Activated naive CD4-positive, alpha-beta T cell treated with anti-CD3 and anti-CD28 coated beads, Interleukin-2, amount 10 ng/mL, durations not matched to agents 7 days and 5 days (primary cell): ENCODE measurements at regions not wholly inside any gene's neighbourhood (a gene's known extent, or its start where the extent isn't known, plus 50 kb on each side); places are given as distances from the start of the nearest gene placed in this dataset.
"Not testable (repeated sequence)": the region's sequence is repeated elsewhere in the genome, so short reads cannot be mapped to it uniquely, and the experiment has no call there.

Experiments
- CTCF ChIA-PET: fragments of 350-600 bp; sonication (Branson Sonifier 250); formaldehyde crosslinking; loops from one replicate; lab custom pipeline; 2021; ENCODE audit warnings: antibody characterized with exemption; lab: Charles Lee
- DNase-seq: peaks from one replicate; pipeline ENCODE4 v3.0.0-alpha.2; 2020
- H3K27ac Mint-ChIP-seq: one replicate; pipeline ENCODE4 v1.8.0; 2021; ENCODE audit warnings: mild to moderate bottlenecking, moderate library complexity, mixed read lengths
- H3K27me3 Mint-ChIP-seq: one replicate; pipeline ENCODE4 v1.8.0; 2021; ENCODE audit warnings: mild to moderate bottlenecking, mixed read lengths
- H3K36me3 Mint-ChIP-seq: one replicate; pipeline ENCODE4 v1.8.0; 2021; ENCODE audit warnings: mixed read lengths
- H3K4me1 Mint-ChIP-seq: one replicate; pipeline ENCODE4 v1.8.0; 2021; ENCODE audit warnings: mixed read lengths
- H3K4me3 Mint-ChIP-seq: one replicate; pipeline ENCODE4 v1.8.0; 2021; ENCODE audit warnings: mild to moderate bottlenecking, moderate library complexity, mixed read lengths
- H3K9me3 Mint-ChIP-seq: one replicate; pipeline ENCODE4 v1.8.0; 2021; ENCODE audit warnings: mixed read lengths

DNA sequence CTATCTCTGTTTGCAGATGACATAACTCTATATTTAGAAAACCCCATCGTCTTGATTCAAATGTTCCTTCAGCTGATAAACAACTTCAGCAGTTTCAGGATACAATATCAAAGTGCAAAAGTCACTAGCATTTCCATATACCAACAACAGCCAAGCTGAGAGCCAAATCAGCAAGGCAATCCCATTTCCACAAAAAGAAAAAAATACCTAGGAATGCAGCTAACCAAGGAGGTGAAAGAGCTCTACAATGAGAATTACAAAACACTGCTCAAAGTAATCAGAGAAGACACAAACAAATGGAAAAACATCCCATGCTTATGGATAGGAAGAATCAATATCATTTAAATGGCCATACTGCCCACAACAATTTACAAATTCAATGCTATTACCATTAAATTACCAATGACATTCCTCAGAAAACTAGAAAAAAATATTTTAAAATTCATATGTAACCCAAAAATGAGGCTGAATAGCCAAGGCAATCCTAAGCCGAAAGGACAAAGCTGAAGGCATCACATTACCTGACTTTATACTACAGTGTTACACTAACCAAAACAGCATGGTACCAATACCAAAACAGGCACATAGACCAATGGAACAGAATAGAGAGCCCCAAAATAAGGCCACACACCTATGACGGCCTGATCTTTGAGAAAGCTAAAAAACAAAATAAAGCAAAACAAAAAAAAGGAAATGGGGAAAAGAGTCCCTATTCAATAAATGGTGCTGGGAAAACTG is 901.7 kb downstream of the LRFN5 start:
- CTCF ChIA-PET = no interaction called here
- DNase-seq = no peak
- H3K9me3 Mint-ChIP-seq = peaks cover 13% of the 10 kb centered on the region

DNA sequence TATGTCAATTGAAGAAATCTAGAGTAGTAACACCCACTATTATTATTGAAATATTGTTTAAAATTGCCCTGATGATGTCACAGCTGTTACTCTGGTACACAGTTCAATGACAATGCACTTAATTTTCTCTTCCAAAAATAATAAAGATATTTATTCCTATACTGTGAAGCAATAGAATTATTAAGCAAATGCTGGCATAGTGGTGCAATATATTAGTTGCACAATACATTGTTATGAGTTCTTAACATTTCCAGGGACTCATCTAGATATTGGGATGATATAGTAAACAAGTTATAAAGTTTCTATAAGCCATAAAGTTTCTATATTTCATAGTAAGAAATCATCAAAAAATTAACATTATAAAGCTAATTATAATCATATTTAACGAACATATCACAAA is 897.8 kb downstream of the LRFN5 start:
- H3K27ac Mint-ChIP-seq = no peak overlapping the region
- no peaks in the 10 kb centered on the region for H3K36me3 Mint-ChIP-seq
- H3K9me3 Mint-ChIP-seq = peaks cover 9% of the 10 kb centered on the region
- H3K27me3 Mint-ChIP-seq = no peaks in the 10 kb centered on the region
- H3K4me3 Mint-ChIP-seq = no peak overlapping the region
- CTCF ChIA-PET = interaction anchor here (0.6 kb wide), 1 partner anchor 599 kb away, joined by 3 read pairs; no protein-coding TSS in a partner anchor
- no peak for DNase-seq
- H3K4me1 Mint-ChIP-seq = no peaks in the 10 kb centered on the region

More for the DNA sequence above, 901.7 kb downstream of the LRFN5 start:
- no peak overlapping the region for H3K4me3 Mint-ChIP-seq
- H3K27me3 Mint-ChIP-seq = no peaks in the 10 kb centered on the region
- H3K27ac Mint-ChIP-seq = no peak overlapping the region
- no peaks in the 10 kb centered on the region for H3K36me3 Mint-ChIP-seq
- no peaks in the 10 kb centered on the region for H3K4me1 Mint-ChIP-seq

DNA sequence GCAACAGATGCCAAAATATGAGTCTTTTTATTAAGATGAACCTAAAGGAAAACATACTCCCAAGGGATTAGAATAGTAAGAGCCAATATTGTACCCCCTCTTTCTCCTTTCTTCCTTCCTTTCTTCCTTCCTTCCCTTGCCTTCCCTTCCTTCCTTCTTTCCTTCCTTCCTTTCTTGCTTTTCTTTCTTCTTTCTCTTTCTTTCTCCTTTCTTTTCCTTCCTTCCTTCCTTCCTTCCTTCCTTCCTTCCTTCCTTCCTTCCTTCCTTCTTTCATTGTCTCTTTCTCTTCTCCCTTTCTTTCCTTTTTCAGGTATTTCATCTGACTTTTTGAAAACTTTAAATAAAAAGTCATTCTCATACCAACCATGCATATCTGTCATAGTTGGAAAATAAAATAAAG is 892.5 kb downstream of the LRFN5 start:
- CTCF ChIA-PET = no interaction called here
- no peaks in the 10 kb centered on the region for H3K36me3 Mint-ChIP-seq
- no peaks in the 10 kb centered on the region for H3K4me1 Mint-ChIP-seq
- DNase-seq = no peak
- no peak overlapping the region for H3K27ac Mint-ChIP-seq
- H3K27me3 Mint-ChIP-seq = no peaks in the 10 kb centered on the region
- no peaks in the 10 kb centered on the region for H3K9me3 Mint-ChIP-seq
- H3K4me3 Mint-ChIP-seq = no peak overlapping the region

DNA sequence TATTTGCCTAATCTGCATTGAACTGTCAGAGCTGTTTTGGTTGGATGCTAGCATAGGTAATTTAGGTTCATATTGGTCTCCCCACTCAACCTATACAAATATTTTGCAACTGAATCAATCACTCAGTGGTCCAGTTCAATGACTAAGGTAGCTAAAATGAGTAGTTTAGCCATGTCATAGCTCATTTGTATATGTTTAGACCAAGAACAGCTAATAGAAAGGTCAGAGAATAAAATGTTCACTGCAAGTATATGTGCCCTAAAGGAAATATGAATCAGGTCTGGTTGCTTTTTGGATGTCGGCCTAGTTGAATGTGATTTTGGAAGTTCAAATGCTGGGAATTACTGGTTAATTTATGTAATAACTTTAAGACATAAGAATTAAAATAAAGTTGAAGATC is 883.9 kb downstream of the LRFN5 start:
- no peaks in the 10 kb centered on the region for H3K9me3 Mint-ChIP-seq
- no peak overlapping the region for H3K4me3 Mint-ChIP-seq
- no peaks in the 10 kb centered on the region for H3K27me3 Mint-ChIP-seq
- H3K27ac Mint-ChIP-seq = no peak overlapping the region
- no peaks in the 10 kb centered on the region for H3K4me1 Mint-ChIP-seq
- no peak for DNase-seq
- H3K36me3 Mint-ChIP-seq = no peaks in the 10 kb centered on the region
- CTCF ChIA-PET = no interaction called here

DNA sequence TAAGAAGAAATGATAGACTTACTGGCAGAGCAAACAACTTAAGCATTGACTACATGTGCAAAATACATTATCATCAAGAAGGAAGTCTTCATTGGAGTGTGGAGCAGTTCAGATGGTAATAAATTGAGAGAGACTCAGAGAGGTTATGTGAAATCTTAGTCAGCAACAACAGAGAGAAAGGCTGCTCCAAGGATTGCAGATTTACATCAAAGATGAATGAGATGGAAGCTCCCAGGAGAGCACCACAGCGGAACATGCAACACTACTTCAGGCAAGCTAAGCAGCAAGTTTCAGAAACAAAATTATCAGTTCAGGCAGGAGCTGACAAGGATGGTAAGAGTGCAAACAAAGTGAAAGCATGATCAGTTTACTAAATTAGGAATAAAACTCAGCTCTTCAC is 882.3 kb downstream of the LRFN5 start:
- DNase-seq = no peak
- Mint-ChIP-seq H3K9me3 (no peaks in the 10 kb centered on the region), H3K27ac (no peak overlapping the region), H3K27me3 (no peaks in the 10 kb centered on the region), H3K4me1 (no peaks in the 10 kb centered on the region), H3K36me3 (no peaks in the 10 kb centered on the region), H3K4me3 (no peak overlapping the region)
- CTCF ChIA-PET = no interaction called here

DNA sequence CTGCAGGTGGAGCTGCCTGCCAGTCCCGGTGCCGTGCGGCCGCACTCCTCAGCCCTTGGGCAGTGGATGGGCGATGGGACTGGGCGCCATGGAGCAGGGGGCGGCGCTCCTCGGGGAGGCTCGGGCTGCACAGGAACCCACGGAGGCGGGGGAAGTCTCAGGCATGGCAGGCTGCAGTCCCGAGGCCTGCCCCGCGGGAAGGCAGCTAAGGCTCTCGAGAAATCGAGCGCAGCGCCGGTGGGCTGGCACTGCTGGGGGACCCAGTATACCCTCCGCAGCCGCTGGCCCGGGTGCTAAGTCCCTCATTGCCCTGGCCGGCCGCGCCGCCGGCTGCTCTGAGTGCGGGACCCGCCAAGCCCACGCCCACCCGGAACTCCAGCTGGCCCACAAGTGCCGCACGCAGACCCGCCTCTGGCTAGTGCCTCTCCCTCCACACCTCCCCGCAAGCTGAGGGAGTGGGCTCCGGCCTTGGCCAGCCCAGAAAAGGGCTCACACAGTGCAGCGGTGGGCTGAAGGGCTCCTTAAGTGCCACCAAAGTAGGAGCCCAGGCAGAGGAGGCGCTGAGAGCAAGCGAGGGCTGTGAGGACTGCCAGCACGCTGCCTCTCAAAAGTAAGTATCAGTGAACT is 875.8 kb downstream of the LRFN5 start:
- CTCF ChIA-PET, H3K27me3 Mint-ChIP-seq, H3K27ac Mint-ChIP-seq, H3K9me3 Mint-ChIP-seq, H3K4me1 Mint-ChIP-seq, H3K36me3 Mint-ChIP-seq, DNase-seq, H3K4me3 Mint-ChIP-seq: not testable (repeated sequence)

DNA sequence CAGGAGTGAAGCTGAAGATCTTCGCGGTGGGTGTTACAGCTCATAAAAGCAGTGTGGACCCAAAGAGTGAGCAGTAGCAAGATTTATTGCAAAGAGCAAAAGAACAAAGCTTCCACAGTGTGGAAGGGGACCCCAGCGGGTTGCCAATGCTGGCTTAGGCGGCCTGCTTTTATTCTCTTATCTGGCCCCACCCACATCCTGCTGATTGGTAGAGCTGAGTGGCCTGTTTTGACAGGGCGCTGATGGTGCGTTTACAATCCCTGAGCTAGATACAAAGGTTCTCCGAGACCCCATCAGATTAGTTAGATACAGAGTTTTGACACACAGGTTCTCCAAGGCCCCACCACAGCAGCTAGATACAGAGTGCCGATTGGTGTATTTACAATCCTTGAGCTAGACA is 875.0 kb downstream of the LRFN5 start:
- CTCF ChIA-PET, H3K27me3 Mint-ChIP-seq, H3K9me3 Mint-ChIP-seq, H3K4me1 Mint-ChIP-seq, H3K4me3 Mint-ChIP-seq, H3K36me3 Mint-ChIP-seq, H3K27ac Mint-ChIP-seq, DNase-seq: not testable (repeated sequence)

DNA sequence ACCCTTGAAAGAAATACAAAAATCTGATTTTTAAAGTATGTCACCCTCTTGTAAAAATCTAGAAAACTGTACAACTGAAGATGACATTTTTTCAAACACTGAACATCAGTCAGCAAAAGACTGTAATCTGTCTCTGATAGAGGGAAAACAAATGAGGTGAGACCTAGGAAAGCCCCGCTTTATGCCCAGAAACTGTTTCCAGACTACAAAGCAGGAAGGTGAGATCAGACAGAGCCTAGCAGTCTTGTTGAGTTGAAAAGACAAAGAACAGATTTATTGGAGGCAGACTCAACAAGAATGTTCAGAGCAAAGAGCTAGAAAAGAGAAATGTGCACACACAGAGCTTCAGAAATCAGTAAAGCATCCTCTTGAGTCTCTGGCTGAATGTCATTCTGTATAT is 873.6 kb downstream of the LRFN5 start:
- Mint-ChIP-seq H3K4me1 (no peaks in the 10 kb centered on the region), H3K27ac (no peak overlapping the region), H3K4me3 (no peak overlapping the region), H3K9me3 (peaks cover 2% of the 10 kb centered on the region), H3K36me3 (no peaks in the 10 kb centered on the region), H3K27me3 (no peaks in the 10 kb centered on the region)
- CTCF ChIA-PET = no interaction called here
- DNase-seq = no peak

DNA sequence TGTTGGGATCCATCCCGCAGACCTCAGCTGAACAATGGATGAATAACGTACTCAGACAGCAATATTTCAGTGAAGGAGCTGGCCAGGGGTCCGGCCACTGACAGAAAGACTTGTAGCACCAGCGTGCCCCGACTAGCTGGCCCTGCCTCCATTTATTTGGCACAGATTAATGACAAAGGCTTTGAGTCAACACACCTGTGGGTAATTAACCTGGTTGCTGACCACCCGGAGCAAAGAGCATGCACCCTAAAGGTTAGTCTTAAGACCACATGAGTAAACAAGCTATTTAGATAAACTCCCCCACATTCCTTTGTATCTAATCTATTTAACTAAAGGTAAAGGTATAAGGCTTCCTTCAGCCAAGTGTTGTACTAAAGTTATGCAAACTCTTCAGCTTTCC is 868.6 kb downstream of the LRFN5 start:
- Mint-ChIP-seq H3K9me3 (peaks cover 2% of the 10 kb centered on the region), H3K36me3 (no peaks in the 10 kb centered on the region), H3K27ac (no peak overlapping the region), H3K4me1 (no peaks in the 10 kb centered on the region), H3K4me3 (no peak overlapping the region), H3K27me3 (no peaks in the 10 kb centered on the region)
- no peak for DNase-seq
- CTCF ChIA-PET = no interaction called here

DNA sequence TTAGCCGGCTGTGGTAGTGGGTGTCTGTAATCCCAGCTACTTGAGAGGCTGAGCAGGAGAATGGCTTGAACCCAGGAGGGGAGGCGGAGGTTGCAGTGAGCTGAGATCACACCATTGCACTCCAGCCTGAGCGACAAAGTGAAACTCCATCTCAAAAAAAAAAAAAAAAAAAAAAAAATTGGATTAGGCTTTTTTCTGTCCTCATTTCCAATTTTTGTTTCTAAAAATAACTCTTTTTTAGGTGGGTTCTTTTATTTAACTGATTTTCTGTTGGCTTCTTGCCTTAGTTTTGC is 863.7 kb downstream of the LRFN5 start:
- Mint-ChIP-seq H3K4me1 (no peaks in the 10 kb centered on the region), H3K36me3 (no peaks in the 10 kb centered on the region), H3K27me3 (no peaks in the 10 kb centered on the region), H3K27ac (no peak overlapping the region), H3K4me3 (no peak overlapping the region), H3K9me3 (peaks cover 10% of the 10 kb centered on the region)
- no peak for DNase-seq
- CTCF ChIA-PET = no interaction called here

DNA sequence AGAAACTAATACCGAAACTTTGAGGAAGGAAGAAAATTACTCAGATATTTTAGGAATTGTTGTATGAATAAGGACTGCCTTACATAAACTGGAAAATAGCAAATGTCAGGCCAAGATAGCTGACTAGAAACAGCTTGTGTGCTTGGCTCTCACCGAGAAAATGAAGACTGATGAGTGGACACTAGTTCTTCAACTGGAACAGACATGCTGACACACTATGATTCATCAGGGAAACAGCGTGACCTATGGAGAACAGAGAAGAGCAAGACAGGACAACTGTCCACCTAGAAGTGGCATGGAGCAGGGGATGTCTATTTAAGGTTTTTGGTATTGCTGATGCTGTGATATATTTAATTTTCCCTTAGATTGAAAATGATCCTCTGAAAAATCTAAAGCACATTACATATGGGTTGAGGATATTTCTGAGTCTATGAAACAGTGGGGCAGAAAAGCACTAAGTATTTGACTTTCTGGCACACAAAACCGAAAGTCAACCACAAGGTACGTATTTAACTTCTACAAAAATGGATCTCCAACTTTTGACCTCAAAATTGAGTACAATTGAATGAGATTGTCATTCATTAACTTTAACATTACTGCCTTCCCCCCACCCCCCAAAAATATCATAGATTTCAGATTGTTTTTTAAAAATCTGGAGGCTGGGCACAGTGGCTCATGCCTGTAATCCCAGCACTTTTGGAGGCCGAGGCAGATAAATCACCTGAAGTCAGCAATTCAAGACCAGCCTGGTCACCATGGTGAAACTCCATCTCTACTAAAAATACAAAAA is 863.2 kb downstream of the LRFN5 start:
- CTCF ChIA-PET = no interaction called here
- Mint-ChIP-seq H3K36me3 (no peaks in the 10 kb centered on the region), H3K27me3 (no peaks in the 10 kb centered on the region), H3K9me3 (peaks cover 10% of the 10 kb centered on the region), H3K27ac (no peak overlapping the region), H3K4me3 (no peak overlapping the region), H3K4me1 (no peaks in the 10 kb centered on the region)
- DNase-seq = no peak

DNA sequence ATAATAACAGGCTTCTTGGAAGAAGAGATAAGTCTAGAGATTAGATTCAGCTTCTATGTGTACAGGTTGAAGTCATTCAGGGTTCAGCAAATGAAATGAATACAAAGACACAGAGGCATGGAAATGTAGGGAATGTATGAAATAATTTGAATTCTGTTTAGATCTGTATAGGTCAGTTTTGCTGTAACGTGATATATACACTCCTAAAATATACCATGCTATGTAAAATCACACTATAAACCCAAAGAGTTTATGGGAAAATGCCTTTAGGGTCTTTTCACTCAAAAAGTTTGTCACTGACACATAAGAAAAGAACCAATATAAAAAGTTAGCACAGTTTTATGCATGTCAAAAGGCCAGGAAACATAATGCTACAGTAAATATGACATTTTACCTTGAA is 854.0 kb downstream of the LRFN5 start:
- H3K27ac Mint-ChIP-seq = no peak overlapping the region
- DNase-seq = no peak
- no peaks in the 10 kb centered on the region for H3K27me3 Mint-ChIP-seq
- no peak overlapping the region for H3K4me3 Mint-ChIP-seq
- CTCF ChIA-PET = no interaction called here
- no peaks in the 10 kb centered on the region for H3K36me3 Mint-ChIP-seq
- H3K4me1 Mint-ChIP-seq = no peaks in the 10 kb centered on the region
- H3K9me3 Mint-ChIP-seq = peaks cover 10% of the 10 kb centered on the region

DNA sequence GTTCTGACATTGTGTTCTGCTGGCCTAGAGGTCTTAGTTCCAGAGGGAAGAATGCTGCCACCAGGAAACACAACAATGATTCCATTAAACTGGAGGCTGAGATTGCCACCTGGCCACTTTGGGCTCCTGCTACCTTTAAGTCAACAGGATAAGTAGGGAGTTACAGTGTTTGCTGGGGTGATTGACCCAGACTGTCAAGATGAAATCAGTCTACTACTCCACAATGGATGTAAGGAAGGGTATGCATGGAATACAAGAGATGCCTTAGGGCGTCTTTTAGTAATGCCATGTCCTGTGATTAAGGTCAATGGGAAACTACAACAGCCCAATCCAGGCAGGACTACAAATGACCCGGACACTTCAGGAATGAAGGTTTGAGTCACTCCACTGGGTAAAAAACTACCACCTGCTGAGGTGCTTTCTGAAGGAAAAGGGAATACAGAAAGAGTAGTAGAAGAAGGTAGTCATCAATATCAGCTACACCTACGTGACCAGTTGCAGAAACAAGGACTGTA is 852.6 kb downstream of the LRFN5 start:
- peaks cover 10% of the 10 kb centered on the region for H3K9me3 Mint-ChIP-seq
- DNase-seq = no peak
- no peaks in the 10 kb centered on the region for H3K36me3 Mint-ChIP-seq
- no peaks in the 10 kb centered on the region for H3K27me3 Mint-ChIP-seq
- no peak overlapping the region for H3K4me3 Mint-ChIP-seq
- CTCF ChIA-PET = no interaction called here
- H3K27ac Mint-ChIP-seq = no peak overlapping the region
- H3K4me1 Mint-ChIP-seq = no peaks in the 10 kb centered on the region

DNA sequence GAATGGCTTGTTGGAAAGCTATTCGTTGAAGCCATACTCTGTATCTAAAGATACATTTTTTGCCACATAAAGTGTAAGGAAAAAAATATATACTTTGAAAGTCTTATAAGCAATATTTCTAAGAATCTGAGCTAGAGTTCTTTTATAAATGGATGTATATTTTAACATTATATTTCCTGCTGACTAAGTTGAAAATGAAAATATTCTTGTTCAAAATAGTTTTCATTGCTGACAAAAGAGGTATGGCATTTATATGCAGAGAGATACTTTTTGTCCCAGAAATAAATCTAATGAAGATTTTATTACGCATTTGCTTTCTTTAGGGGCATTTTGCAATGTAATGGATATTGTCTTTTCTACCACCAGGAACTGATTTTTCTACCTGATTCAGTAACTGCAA is 834.9 kb downstream of the LRFN5 start:
- Mint-ChIP-seq H3K27me3 (no peaks in the 10 kb centered on the region), H3K36me3 (no peaks in the 10 kb centered on the region), H3K27ac (no peak overlapping the region), H3K4me1 (no peaks in the 10 kb centered on the region), H3K9me3 (peaks cover 2% of the 10 kb centered on the region), H3K4me3 (no peak overlapping the region)
- DNase-seq = no peak
- CTCF ChIA-PET = no interaction called here

DNA sequence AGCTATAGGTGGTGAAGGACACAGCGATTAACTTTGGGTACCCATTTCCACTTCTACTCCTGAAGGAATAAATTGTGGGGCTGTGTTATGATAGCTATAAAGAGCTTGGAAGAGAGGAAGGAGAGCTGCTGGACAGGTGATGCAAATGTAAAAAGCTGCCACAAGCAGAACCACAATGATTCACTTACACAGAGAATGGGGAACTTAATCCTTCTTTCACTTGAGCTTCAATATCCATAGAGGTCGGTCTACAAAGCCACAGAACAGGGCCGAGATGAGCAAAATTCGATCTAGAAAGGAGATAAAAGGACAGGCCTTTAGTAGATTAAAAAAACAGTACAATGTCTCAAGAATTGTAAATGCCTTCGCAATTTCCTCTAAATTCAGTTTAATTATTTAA is 831.1 kb downstream of the LRFN5 start:
- no peak overlapping the region for H3K27ac Mint-ChIP-seq
- CTCF ChIA-PET = no interaction called here
- H3K36me3 Mint-ChIP-seq = no peaks in the 10 kb centered on the region
- no peaks in the 10 kb centered on the region for H3K4me1 Mint-ChIP-seq
- H3K27me3 Mint-ChIP-seq = no peaks in the 10 kb centered on the region
- no peak for DNase-seq
- no peak overlapping the region for H3K4me3 Mint-ChIP-seq
- H3K9me3 Mint-ChIP-seq = peaks cover 14% of the 10 kb centered on the region
